A549 (cell line): ENCODE measurements at regions not wholly inside any gene's neighbourhood (a gene's known extent, or its start where the extent isn't known, plus 50 kb on each side); places are given as distances from the start of the nearest gene placed in this dataset.

Experiments
- ATAC-seq, 2 experiments: fragments of 200-7000 bp in 1 of 2; fragments of >200 bp in 1 of 2; cut with Nextera tagmentation in 1 of 2; cut with Tn5 transposase in 1 of 2; 3 replicates each; pipeline versions ENCODE4 v1.8.0 to v1.9.1; 2018 to 2020; ENCODE audit warnings: mild to moderate bottlenecking in 1 of 2, moderate library complexity in 1 of 2
- CTCF ChIA-PET: fragments of 300-600 bp; sonication (Branson Sonifier 250); formaldehyde crosslinking; extraction: SDS; loops from one replicate; lab custom pipeline; 2021; ENCODE audit warnings: antibody characterized with exemption, inconsistent platforms; lab: Yijun Ruan, JAX
- POLR2A ChIA-PET: fragments of 350-600 bp; formaldehyde crosslinking; extraction: SDS; loops from one replicate; lab custom pipeline; 2021; ENCODE audit warnings: antibody characterized with exemption, inconsistent platforms; lab: Yijun Ruan, JAX
- DNase-seq, 2 experiments: peaks; one replicate each; pipeline versions ENCODE4 v3.0.0 to v3.0.0-alpha.2; 2011 to 2016; ENCODE audit warnings: low read depth in 1 of 2, low spot score in 1 of 2
- FAIRE-seq: peaks from 2 replicates; lab custom pipeline; 2011; peaks lifted over from hg19 to GRCh38; lab: Jason Lieb, UNC
- H3K27ac ChIP-seq, 2 experiments: fragments of >200 bp; sonication (Bioruptor Twin); formaldehyde crosslinking; 3 replicates each; pipeline ENCODE4 v1.5.1; 2016 to 2017
- H3K4me1 ChIP-seq: fragments of >200 bp; sonication (Bioruptor Twin); formaldehyde crosslinking; 3 replicates; pipeline ENCODE4 v1.6.1; 2016
- H3K4me2 ChIP-seq: fragments of >200 bp; sonication (Bioruptor Twin); formaldehyde crosslinking; 3 replicates; pipeline ENCODE4 v1.6.1; 2016
- H3K4me3 ChIP-seq: fragments of >200 bp; sonication (Bioruptor Twin); formaldehyde crosslinking; 3 replicates; pipeline ENCODE4 v1.5.1; 2016
- H3K9me3 ChIP-seq: fragments of >200 bp; sonication (Bioruptor Twin); formaldehyde crosslinking; 3 replicates; pipeline ENCODE4 v1.6.1; 2016
- BHLHE40 ChIP-seq: IDR thresholded peaks from 2 replicates; pipeline ENCODE4 v1.6.1; 2012; ENCODE audit warnings: low read depth, low read length, inconsistent platforms
- CBX2 ChIP-seq: fragments of 200-600 bp; sonication (generic); IDR thresholded peaks from 2 replicates; pipeline ENCODE4 v1.6.1; 2016; ENCODE audit warnings: low read depth, mild to moderate bottlenecking, borderline replicate concordance
- CBX8 ChIP-seq: fragments of 200-600 bp; sonication (generic); IDR thresholded peaks from 2 replicates; pipeline ENCODE4 v1.6.1; 2016
- CEBPB ChIP-seq, 2 experiments: fragments of >200 bp in 1 of 2; sonication (Bioruptor Twin) in 1 of 2; formaldehyde crosslinking in 1 of 2; IDR thresholded peaks; 2 replicates each; pipeline ENCODE4 v1.6.1; 2012 to 2016
- EHF ChIP-seq: fragments of 250-450 bp; sonication (Bioruptor Pico); IDR thresholded peaks from 2 replicates; pipeline ENCODE4 v1.5.0; 2020; ENCODE audit warnings: mild to moderate bottlenecking
- FOSL2 ChIP-seq, 2 experiments: fragments of 450-650 bp in 1 of 2; fragments of >200 bp in 1 of 2; sonication (Bioruptor Twin) in 1 of 2; formaldehyde crosslinking; IDR thresholded peaks; 2 replicates each; pipeline versions ENCODE4 v1.5.0 to v1.6.1; 2016 to 2020; ENCODE audit warnings: mild to moderate bottlenecking in 1 of 2, moderate library complexity in 1 of 2
- GATA3 ChIP-seq: IDR thresholded peaks from 2 replicates; pipeline ENCODE4 v1.6.1; 2012; ENCODE audit warnings: borderline replicate concordance
- HDAC2 ChIP-seq: fragments of 200-600 bp; sonication (generic); IDR thresholded peaks from 2 replicates; pipeline ENCODE4 v1.6.1; 2016
- HOXB13 ChIP-seq: fragments of 250-450 bp; sonication (Bioruptor Pico); IDR thresholded peaks from 2 replicates; pipeline ENCODE4 v1.5.0; 2020; ENCODE audit warnings: low read depth, mild to moderate bottlenecking, moderate library complexity
- JUN ChIP-seq, 2 experiments: fragments of >200 bp; sonication (Bioruptor Twin); formaldehyde crosslinking; IDR thresholded peaks; 2 replicates in 1 of 2; 3 replicates in 1 of 2; pipeline ENCODE4 v1.6.1; 2016 to 2017
- JUNB ChIP-seq: fragments of >200 bp; sonication (Bioruptor Twin); formaldehyde crosslinking; IDR thresholded peaks from 2 replicates; pipeline ENCODE4 v1.6.1; 2016
- KDM5A ChIP-seq: fragments of 200-600 bp; sonication (generic); IDR thresholded peaks from 2 replicates; pipeline ENCODE4 v1.6.1; 2016; ENCODE audit warnings: antibody characterized with exemption, mild to moderate bottlenecking
- MAFK ChIP-seq: fragments of 450-650 bp; IDR thresholded peaks from 2 replicates; pipeline ENCODE4 v1.6.1; 2014; ENCODE audit not compliant: partially characterized antibody
- MAZ ChIP-seq: fragments of 150-350 bp; IDR thresholded peaks from 2 replicates; pipeline ENCODE4 v1.6.1; 2014; ENCODE audit warnings: antibody characterized with exemption, low read depth, low read length, borderline replicate concordance
- NPAS2 ChIP-seq: fragments of 250-450 bp; sonication (Bioruptor Pico); IDR thresholded peaks from 2 replicates; pipeline ENCODE4 v1.8.0; 2022; ENCODE audit warnings: mild to moderate bottlenecking, moderate library complexity, borderline replicate concordance
- POLR2AphosphoS2 ChIP-seq: conservative IDR thresholded peaks from 2 replicates; pipeline ENCODE4 v1.6.1; 2012; ENCODE audit warnings: low read length, improper control_type of control experiment, inconsistent platforms
- RAD21 ChIP-seq, 2 experiments: fragments of >200 bp in 1 of 2; sonication (Bioruptor Twin) in 1 of 2; formaldehyde crosslinking in 1 of 2; IDR thresholded peaks in 1 of 2; conservative IDR thresholded peaks in 1 of 2; 2 replicates in 1 of 2; 3 replicates in 1 of 2; pipeline ENCODE4 v1.6.1; 2012 to 2018; ENCODE audit warnings: inconsistent platforms in 1 of 2
- SMC3 ChIP-seq: fragments of >200 bp; sonication (Bioruptor Twin); formaldehyde crosslinking; IDR thresholded peaks from 3 replicates; pipeline ENCODE4 v1.6.1; 2018; ENCODE audit warnings: inconsistent platforms
- ZFP36 ChIP-seq: fragments of 450-650 bp; IDR thresholded peaks from 2 replicates; pipeline ENCODE4 v1.6.1; 2014; ENCODE audit warnings: borderline replicate concordance; ENCODE audit not compliant: partially characterized antibody
- WGBS: methylation state at CpG from one replicate; pipeline ENCODE4 v1.1.6; 2017; ENCODE audit errors: missing lambda C conversion rate; 5-methylcytosine and 5-hydroxymethylcytosine counted together
- TF ChIP-seq, protein P1 (sequence below): fragments of 250-450 bp; sonication (Bioruptor Pico); IDR thresholded peaks from 2 replicates; pipeline ENCODE4 v1.5.0; 2020; ENCODE audit warnings: low read depth, mild to moderate bottlenecking, moderate library complexity
- TF ChIP-seq, protein P2 (sequence below): fragments of 200-600 bp; sonication (generic); IDR thresholded peaks from 2 replicates; pipeline ENCODE4 v1.6.1; 2016; ENCODE audit warnings: antibody characterized with exemption, mild to moderate bottlenecking, moderate library complexity
- TF ChIP-seq, protein P3 (sequence below): fragments of >200 bp; sonication (Bioruptor Twin); formaldehyde crosslinking; IDR thresholded peaks from 3 replicates; pipeline ENCODE4 v1.6.1; 2016
- TF ChIP-seq, protein P4 (sequence below): IDR thresholded peaks from 2 replicates; pipeline ENCODE4 v1.6.1; 2012
- TF ChIP-seq, protein P5 (sequence below): fragments of 450-650 bp; IDR thresholded peaks from 2 replicates; pipeline ENCODE4 v1.6.1; 2014; ENCODE audit warnings: antibody characterized with exemption

DNA sequence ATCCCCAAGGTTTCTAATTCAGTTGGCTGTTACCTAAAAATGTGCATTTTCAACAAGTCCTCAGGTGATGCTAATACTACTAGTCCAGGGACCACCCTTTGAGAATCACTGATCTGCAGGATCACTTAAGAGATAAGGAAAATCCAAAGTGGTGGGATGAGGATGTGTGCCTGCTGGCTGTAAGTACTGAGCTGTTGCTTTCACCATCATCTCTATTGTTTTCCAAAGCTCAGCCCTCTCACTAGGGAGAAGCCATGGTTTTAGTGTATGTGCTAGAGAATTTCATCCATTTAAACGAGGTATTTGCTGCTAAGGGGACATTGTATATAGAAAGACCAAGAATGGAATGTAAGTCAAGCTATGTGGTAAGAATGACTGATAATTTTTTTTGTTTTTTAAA is 202.3 kb downstream of the KIF21A start:
- Histone ChIP-seq H3K27ac (no peak overlapping the region), H3K9me3 (no peaks in the 10 kb centered on the region), H3K4me3 (no peak overlapping the region), H3K4me1 (peaks cover 24% of the 10 kb centered on the region), H3K4me2 (no peak overlapping the region)
- ATAC-seq (no peak), DNase-seq (no peak), FAIRE-seq (no peak)
- TF ChIP-seq MAZ = no peak
- no peak for TF ChIP-seq CBX2
- TF ChIP-seq SMC3 = no peak
- TF ChIP-seq JUN (IDR thresholded peaks at IDR 0.05) = no peak
- ChIA-PET CTCF (interaction anchor here (4.2 kb wide), 1 partner anchor 33 kb away, joined by 25 read pairs; no protein-coding TSS in a partner anchor), POLR2A (no interaction called here)
- 16% methylated on average over 1 of the region's 1 CpG for WGBS

DNA sequence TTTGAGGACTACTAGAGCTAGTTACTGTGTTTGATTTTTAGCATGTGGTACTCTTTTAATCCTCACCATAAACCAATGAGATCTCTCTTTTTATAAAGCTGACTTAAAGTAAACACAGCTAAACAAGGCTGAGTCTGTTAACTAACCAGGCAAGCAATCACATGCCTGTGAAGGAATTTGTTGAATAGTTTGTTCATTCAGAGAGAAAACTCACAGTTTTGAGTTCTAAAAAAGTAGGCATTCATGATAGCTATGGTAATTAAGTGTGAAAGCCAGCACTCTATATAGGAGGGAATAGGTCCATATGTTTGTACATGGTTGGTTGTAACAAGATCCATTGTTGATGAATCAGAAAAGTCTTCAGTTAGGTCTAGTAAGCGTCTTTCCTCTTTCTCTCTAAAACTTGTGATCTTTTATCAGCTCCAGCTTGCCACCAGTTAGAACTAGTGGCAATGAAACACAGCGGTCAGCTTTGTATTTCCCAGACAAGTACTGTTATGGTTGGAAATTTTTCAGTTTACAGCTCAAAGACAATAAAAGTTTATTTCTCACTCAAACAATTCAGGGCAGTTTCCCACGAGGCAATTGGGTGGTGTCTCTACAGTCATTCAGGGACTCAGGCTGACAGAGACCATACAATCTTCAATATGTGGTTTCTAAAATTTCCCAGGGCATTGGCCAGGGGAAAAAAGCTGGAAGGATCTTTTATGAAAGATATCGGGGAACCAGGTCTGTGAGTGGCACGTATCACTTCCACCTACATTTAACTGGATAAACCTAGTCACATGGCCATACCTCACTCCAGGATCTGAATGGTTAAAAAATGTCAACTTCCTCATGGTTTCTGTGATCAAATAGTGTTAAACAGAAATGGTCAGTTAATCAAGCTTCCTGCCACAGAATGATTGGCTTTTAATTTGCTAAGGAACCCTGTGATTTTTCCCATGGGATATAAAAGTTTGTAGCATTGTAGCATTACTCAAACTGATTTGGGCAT is 203.1 kb downstream of the KIF21A start:
- H3K4me3 ChIP-seq = no peak overlapping the region
- H3K4me1 ChIP-seq = peaks cover 24% of the 10 kb centered on the region
- H3K4me2 ChIP-seq = no peak overlapping the region
- 69% methylated on average over 5 of the region's 5 CpGs for WGBS
- ATAC-seq (no peak), DNase-seq (no peak), FAIRE-seq (peak; percentile 56)
- POLR2A ChIA-PET = no interaction called here
- CTCF ChIA-PET = interaction anchor here (4.2 kb wide), 1 partner anchor 34 kb away, joined by 25 read pairs; no protein-coding TSS in a partner anchor
- no peak overlapping the region for H3K27ac ChIP-seq
- H3K9me3 ChIP-seq = no peaks in the 10 kb centered on the region
- TF ChIP-seq EHF (CRISPR knock-in tag) = no peak
- no peak for TF ChIP-seq CBX8

DNA sequence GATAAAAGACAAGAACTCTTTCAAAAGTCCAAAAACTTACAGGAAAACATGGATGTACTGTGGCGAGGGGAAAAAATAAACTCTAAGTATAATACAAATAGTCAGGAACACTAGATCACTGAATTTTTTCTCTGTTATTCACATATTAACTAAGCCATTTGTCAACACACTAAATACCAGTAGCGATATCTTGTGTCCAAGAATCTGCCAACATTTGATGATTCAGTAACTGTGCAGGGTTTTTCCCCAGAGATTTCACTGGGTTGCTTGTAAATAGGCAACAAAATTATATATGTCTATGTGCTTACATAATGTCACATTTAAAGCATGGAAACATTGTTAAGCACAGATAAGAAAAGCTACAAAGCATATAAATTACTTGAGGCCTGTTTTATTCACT is 205.9 kb downstream of the KIF21A start:
- H3K4me3 ChIP-seq = no peak overlapping the region
- no peak for TF ChIP-seq NPAS2 (CRISPR knock-in tag)
- TF ChIP-seq POLR2AphosphoS2 = no peak
- 0 out of 4 replicates have a peak, but pooled peaks of 1 of the 2 experiments have one; percentile 35 for TF ChIP-seq CEBPB (IDR thresholded peaks at IDR 0.05)
- TF ChIP-seq, protein P1, sequence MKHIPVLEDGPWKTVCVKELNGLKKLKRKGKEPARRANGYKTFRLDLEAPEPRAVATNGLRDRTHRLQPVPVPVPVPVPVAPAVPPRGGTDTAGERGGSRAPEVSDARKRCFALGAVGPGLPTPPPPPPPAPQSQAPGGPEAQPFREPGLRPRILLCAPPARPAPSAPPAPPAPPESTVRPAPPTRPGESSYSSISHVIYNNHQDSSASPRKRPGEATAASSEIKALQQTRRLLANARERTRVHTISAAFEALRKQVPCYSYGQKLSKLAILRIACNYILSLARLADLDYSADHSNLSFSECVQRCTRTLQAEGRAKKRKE (CRISPR knock-in tag) = no peak
- TF ChIP-seq KDM5A = no peak
- TF ChIP-seq JUNB = peak; percentile 83
- no peak for TF ChIP-seq HDAC2
- TF ChIP-seq GATA3 = peak; percentile 76; the same call in 1 of the 2 replicates
- peak; percentile 40; the same call in 1 of the 2 replicates for TF ChIP-seq FOSL2 (IDR thresholded peaks at IDR 0.05)
- peak; percentile 89 for TF ChIP-seq FOSL2 (CRISPR knock-in tag; IDR thresholded peaks at IDR 0.05)
- peak; percentile 24 for TF ChIP-seq ZFP36
- no peak for TF ChIP-seq HOXB13 (CRISPR knock-in tag)
- peak; percentile 42 for TF ChIP-seq MAFK
- TF ChIP-seq RAD21 (conservative IDR thresholded peaks at IDR 0.05 in 1 of 2, IDR thresholded peaks at IDR 0.05 in 1 of 2) = no peak
- TF ChIP-seq, protein P2, sequence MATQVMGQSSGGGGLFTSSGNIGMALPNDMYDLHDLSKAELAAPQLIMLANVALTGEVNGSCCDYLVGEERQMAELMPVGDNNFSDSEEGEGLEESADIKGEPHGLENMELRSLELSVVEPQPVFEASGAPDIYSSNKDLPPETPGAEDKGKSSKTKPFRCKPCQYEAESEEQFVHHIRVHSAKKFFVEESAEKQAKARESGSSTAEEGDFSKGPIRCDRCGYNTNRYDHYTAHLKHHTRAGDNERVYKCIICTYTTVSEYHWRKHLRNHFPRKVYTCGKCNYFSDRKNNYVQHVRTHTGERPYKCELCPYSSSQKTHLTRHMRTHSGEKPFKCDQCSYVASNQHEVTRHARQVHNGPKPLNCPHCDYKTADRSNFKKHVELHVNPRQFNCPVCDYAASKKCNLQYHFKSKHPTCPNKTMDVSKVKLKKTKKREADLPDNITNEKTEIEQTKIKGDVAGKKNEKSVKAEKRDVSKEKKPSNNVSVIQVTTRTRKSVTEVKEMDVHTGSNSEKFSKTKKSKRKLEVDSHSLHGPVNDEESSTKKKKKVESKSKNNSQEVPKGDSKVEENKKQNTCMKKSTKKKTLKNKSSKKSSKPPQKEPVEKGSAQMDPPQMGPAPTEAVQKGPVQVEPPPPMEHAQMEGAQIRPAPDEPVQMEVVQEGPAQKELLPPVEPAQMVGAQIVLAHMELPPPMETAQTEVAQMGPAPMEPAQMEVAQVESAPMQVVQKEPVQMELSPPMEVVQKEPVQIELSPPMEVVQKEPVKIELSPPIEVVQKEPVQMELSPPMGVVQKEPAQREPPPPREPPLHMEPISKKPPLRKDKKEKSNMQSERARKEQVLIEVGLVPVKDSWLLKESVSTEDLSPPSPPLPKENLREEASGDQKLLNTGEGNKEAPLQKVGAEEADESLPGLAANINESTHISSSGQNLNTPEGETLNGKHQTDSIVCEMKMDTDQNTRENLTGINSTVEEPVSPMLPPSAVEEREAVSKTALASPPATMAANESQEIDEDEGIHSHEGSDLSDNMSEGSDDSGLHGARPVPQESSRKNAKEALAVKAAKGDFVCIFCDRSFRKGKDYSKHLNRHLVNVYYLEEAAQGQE = no peak
- TF ChIP-seq, protein P3, sequence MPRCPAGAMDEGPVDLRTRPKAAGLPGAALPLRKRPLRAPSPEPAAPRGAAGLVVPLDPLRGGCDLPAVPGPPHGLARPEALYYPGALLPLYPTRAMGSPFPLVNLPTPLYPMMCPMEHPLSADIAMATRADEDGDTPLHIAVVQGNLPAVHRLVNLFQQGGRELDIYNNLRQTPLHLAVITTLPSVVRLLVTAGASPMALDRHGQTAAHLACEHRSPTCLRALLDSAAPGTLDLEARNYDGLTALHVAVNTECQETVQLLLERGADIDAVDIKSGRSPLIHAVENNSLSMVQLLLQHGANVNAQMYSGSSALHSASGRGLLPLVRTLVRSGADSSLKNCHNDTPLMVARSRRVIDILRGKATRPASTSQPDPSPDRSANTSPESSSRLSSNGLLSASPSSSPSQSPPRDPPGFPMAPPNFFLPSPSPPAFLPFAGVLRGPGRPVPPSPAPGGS = peak; percentile 47; the same call in 1 of the 3 replicates
- TF ChIP-seq, protein P4, sequence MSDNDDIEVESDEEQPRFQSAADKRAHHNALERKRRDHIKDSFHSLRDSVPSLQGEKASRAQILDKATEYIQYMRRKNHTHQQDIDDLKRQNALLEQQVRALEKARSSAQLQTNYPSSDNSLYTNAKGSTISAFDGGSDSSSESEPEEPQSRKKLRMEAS = no peak
- TF ChIP-seq, protein P5, sequence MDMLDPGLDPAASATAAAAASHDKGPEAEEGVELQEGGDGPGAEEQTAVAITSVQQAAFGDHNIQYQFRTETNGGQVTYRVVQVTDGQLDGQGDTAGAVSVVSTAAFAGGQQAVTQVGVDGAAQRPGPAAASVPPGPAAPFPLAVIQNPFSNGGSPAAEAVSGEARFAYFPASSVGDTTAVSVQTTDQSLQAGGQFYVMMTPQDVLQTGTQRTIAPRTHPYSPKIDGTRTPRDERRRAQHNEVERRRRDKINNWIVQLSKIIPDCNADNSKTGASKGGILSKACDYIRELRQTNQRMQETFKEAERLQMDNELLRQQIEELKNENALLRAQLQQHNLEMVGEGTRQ = no peak
- TF ChIP-seq BHLHE40 = no peak
- peak in 1 of 2 experiments; percentile 78; a peak in 1 of 5 replicates for TF ChIP-seq JUN (IDR thresholded peaks at IDR 0.05)
- TF ChIP-seq, all 56 proteins: peak for 8
- ChIA-PET POLR2A (no interaction called here), CTCF (interaction anchor here (4.2 kb wide), 1 partner anchor 37 kb away, joined by 25 read pairs; no protein-coding TSS in a partner anchor)
- peak overlapping the region in 1 of 2 experiments; percentile 20; a peak in 1 of 6 replicates for H3K27ac ChIP-seq
- H3K4me2 ChIP-seq = peak overlapping the region; percentile 51
- FAIRE-seq = peak; percentile 54
- ATAC-seq = peak; percentile 89 to 94
- 1% methylated on average over 2 of the region's 2 CpGs for WGBS
- no peaks in the 10 kb centered on the region for H3K9me3 ChIP-seq
- peaks cover 24% of the 10 kb centered on the region for H3K4me1 ChIP-seq
- peak; percentile 24 to 70 for DNase-seq
